ENCODE measurements at regions not wholly inside any gene's neighbourhood (a gene's known extent, or its start where the extent isn't known, plus 50 kb on each side); places are given as distances from the start of the nearest gene placed in this dataset.
"Not testable (repeated sequence)": the region's sequence is repeated elsewhere in the genome, so short reads cannot be mapped to it uniquely, and the experiment has no call there.

GRCh38 chr2:87455854-87456249, 292.0 kb upstream of the PLGLB2 start:
- TF ChIP-seq CTCF, POLR2A (IDR thresholded peaks at IDR 0.05): not testable (repeated sequence)

All from lower leg skin (tissue), 3 donors.